PFSK-1 (cell line): ENCODE measurements at regions not wholly inside any gene's neighbourhood (a gene's known extent, or its start where the extent isn't known, plus 50 kb on each side); places are given as distances from the start of the nearest gene placed in this dataset.

Experiments used
- POLR2AphosphoS5 ChIP-seq: IDR thresholded peaks from 2 replicates; pipeline ENCODE4 v1.6.1; 2012; ENCODE audit warnings: low read depth, mild to moderate bottlenecking, control low read depth, low read length, moderate library complexity
- TAF1 ChIP-seq: IDR thresholded peaks from 2 replicates; pipeline ENCODE4 v1.6.1; 2012; ENCODE audit warnings: low read length, control low read depth, borderline replicate concordance; ENCODE audit not compliant: insufficient read depth

- TF ChIP-seq TAF1 (no peak), POLR2AphosphoS5 (no peak)
These were observed 430.6 kb upstream of the TNP1 start for GRCh38 chr2:217290467-217290866.
